K562 (cell line): ENCODE measurements at regions not wholly inside any gene's neighbourhood (a gene's known extent, or its start where the extent isn't known, plus 50 kb on each side); places are given as distances from the start of the nearest gene placed in this dataset.

Experiments
- ATAC-seq: fragments of 200-7000 bp; cut with Tn5 transposase; 3 replicates; pipeline ENCODE4 v1.9.1; 2020; ENCODE audit warnings: moderate library complexity
- BruUV-seq: library from RNA; stranded (reverse); fragments of 400-500 nt; replicated peaks from 2 replicates; lab custom pipeline; 2021; lab: Mats Ljungman, UMichigan
- CTCF ChIA-PET: fragments of 300-600 bp; formaldehyde crosslinking; extraction: SDS; loops from one replicate; lab custom pipeline; 2021; ENCODE audit warnings: low intra/inter-chr PET ratio; lab: Yijun Ruan, JAX
- POLR2A ChIA-PET: fragments of 300-600, 350-650 bp; sonication (Branson Sonifier 250); formaldehyde crosslinking; extraction: SDS; loops from one replicate; lab custom pipeline; 2021; ENCODE audit warnings: antibody characterized with exemption, inconsistent platforms; lab: Yijun Ruan, JAX
- DNase-seq, 4 experiments: peaks; one replicate each; pipeline versions ENCODE4 v3.0.0 to v3.0.0-alpha.2; 2011 to 2018; ENCODE audit warnings: low spot score in 3 of 4, mixed read lengths in 3 of 4; ENCODE audit errors: extremely low read depth in 1 of 4
- FAIRE-seq: peaks from 2 replicates; lab custom pipeline; 2011; peaks lifted over from hg19 to GRCh38; lab: Jason Lieb, UNC
- H2AFZ ChIP-seq: 2 replicates; pipeline ENCODE4 v1.6.0; 2011; ENCODE audit warnings: low read depth, low read length, control low read depth, inconsistent platforms
- H3K27ac ChIP-seq: fragments of 200-600 bp; 3 replicates; pipeline ENCODE4 v1.8.0; 2011; ENCODE audit warnings: low read depth, mild to moderate bottlenecking, control low read depth, inconsistent platforms, low read length, moderate library complexity, mixed read lengths; ENCODE audit errors: extremely low read depth
- H3K27me3 ChIP-seq, 2 experiments: fragments of 300-600 bp in 1 of 2; 2 replicates in 1 of 2; 3 replicates in 1 of 2; pipeline versions ENCODE4 v1.6.0 to v1.8.0; 2011; ENCODE audit warnings: inconsistent platforms in 2 of 2, low read length in 2 of 2, mild to moderate bottlenecking in 1 of 2, mixed read lengths in 1 of 2, moderate library complexity in 1 of 2; ENCODE audit not compliant: control insufficient read depth in 2 of 2, insufficient read depth in 2 of 2
- H3K36me3 ChIP-seq: fragments of 300-600 bp; 3 replicates; pipeline ENCODE4 v1.8.0; 2011; ENCODE audit warnings: mild to moderate bottlenecking, low read length, inconsistent platforms; ENCODE audit not compliant: control insufficient read depth, insufficient read depth
- H3K4me1 ChIP-seq, 2 experiments: fragments of 200-600 bp in 1 of 2; replicated peaks in 1 of 2; 2 replicates in 1 of 2; 3 replicates in 1 of 2; pipeline versions ENCODE4 v1.5.1 to v1.8.0; 2011; ENCODE audit warnings: inconsistent platforms in 2 of 2, low read length in 2 of 2, mild to moderate bottlenecking in 1 of 2, mixed read lengths in 1 of 2, moderate library complexity in 1 of 2; ENCODE audit not compliant: control insufficient read depth in 2 of 2, insufficient read depth in 2 of 2
- H3K4me2 ChIP-seq: 2 replicates; pipeline ENCODE4 v1.6.1; 2011; ENCODE audit warnings: low read length, control low read depth, inconsistent platforms, mixed read lengths; ENCODE audit not compliant: insufficient read depth
- H3K4me3 ChIP-seq: fragments of 200-600 bp; sonication (generic), shearing (Covaris generic); 2 replicates; pipeline ENCODE4 v1.5.1; 2016; ENCODE audit warnings: control low read depth, inconsistent platforms
- H3K79me2 ChIP-seq: fragments of 200-600 bp; 3 replicates; pipeline ENCODE4 v1.8.0; 2011; ENCODE audit warnings: low read length, inconsistent platforms; ENCODE audit not compliant: control insufficient read depth, insufficient read depth
- H3K9ac ChIP-seq, 2 experiments: 2 replicates each; pipeline versions ENCODE4 v1.6.0 to v1.6.1; 2011; ENCODE audit warnings: low read depth in 2 of 2, low read length in 2 of 2, control low read depth in 1 of 2, inconsistent platforms in 1 of 2, mild to moderate bottlenecking in 1 of 2, mixed read lengths in 1 of 2; ENCODE audit not compliant: insufficient read depth in 1 of 2
- H3K9me1 ChIP-seq: one replicate; pipeline ENCODE4 v1.6.0; 2011; ENCODE audit warnings: inconsistent platforms, mild to moderate bottlenecking, low read length, moderate library complexity; ENCODE audit not compliant: control insufficient read depth, insufficient read depth
- H3K9me3 ChIP-seq: replicated peaks from 2 replicates; pipeline ENCODE4 v1.5.1; 2011; ENCODE audit warnings: low read depth, low read length, inconsistent platforms; ENCODE audit not compliant: control insufficient read depth, insufficient read depth
- H4K20me1 ChIP-seq: replicated peaks from 2 replicates; pipeline ENCODE4 v1.6.1; 2011; ENCODE audit warnings: low read length, inconsistent platforms, mixed read lengths; ENCODE audit not compliant: control insufficient read depth, insufficient read depth
- ARID1B ChIP-seq: fragments of 450-650 bp; IDR thresholded peaks from 2 replicates; pipeline ENCODE4 v1.6.1; 2016; ENCODE audit warnings: antibody characterized with exemption, mild to moderate bottlenecking, inconsistent platforms
- BHLHE40 ChIP-seq: IDR thresholded peaks from 2 replicates; pipeline ENCODE4 v1.6.1; 2011; ENCODE audit warnings: low read length, improper control_type of control experiment
- CBFB ChIP-seq: sonication (generic); formaldehyde crosslinking; IDR thresholded peaks from 2 replicates; pipeline ENCODE4 v1.4.0; 2020; ENCODE audit warnings: mild to moderate bottlenecking, missing genetic modification reagents
- CSDE1 ChIP-seq, 2 experiments: fragments of 450-650 bp; IDR thresholded peaks; 2 replicates each; pipeline ENCODE4 v1.6.1; 2016; ENCODE audit warnings: mild to moderate bottlenecking in 1 of 2
- FOXA3 ChIP-seq, 2 experiments: fragments of 450-650 bp in 1 of 2; sonication (generic) in 1 of 2; formaldehyde crosslinking; IDR thresholded peaks in 1 of 2; conservative IDR thresholded peaks in 1 of 2; 2 replicates each; pipeline versions ENCODE4 v1.4.0 to v1.8.0; 2020 to 2022; ENCODE audit warnings: mild to moderate bottlenecking in 2 of 2, missing genetic modification reagents in 1 of 2
- GATA2 ChIP-seq: sonication (generic); formaldehyde crosslinking; IDR thresholded peaks from 2 replicates; pipeline ENCODE4 v1.4.0; 2020; ENCODE audit warnings: mild to moderate bottlenecking, missing genetic modification reagents
- NFIX ChIP-seq: fragments of 250-450 bp; sonication (Bioruptor Pico); IDR thresholded peaks from 2 replicates; pipeline ENCODE4 v1.4.0; 2020; ENCODE audit warnings: low read depth, mild to moderate bottlenecking, moderate library complexity
- SPI1 ChIP-seq: IDR thresholded peaks from 2 replicates; pipeline ENCODE4 v1.6.1; 2011; ENCODE audit warnings: low read depth, low read length, control low read depth, borderline replicate concordance
- TFAM ChIP-seq: fragments of 250-450 bp; sonication (Bioruptor Pico); conservative IDR thresholded peaks from 2 replicates; pipeline ENCODE4 v1.5.0; 2021; ENCODE audit warnings: mild to moderate bottlenecking, moderate library complexity
- YY1 ChIP-seq, 3 experiments: IDR thresholded peaks; 2 replicates each; pipeline ENCODE4 v1.6.1; 2011; ENCODE audit warnings: low read length in 2 of 3, mild to moderate bottlenecking in 2 of 3, moderate library complexity in 2 of 3, borderline replicate concordance in 1 of 3, control low read depth in 1 of 3, low read depth in 1 of 3; ENCODE audit not compliant: insufficient read depth in 3 of 3, insufficient replicate concordance in 2 of 3, control insufficient read depth in 1 of 3, insufficient read length in 1 of 3; ENCODE audit errors: extremely low read depth in 1 of 3
- ZNF695 ChIP-seq: fragments of 450-650 bp; formaldehyde crosslinking; IDR thresholded peaks from 2 replicates; pipeline ENCODE4 v1.4.0; 2020; ENCODE audit warnings: mild to moderate bottlenecking, moderate library complexity
- ZNF696 ChIP-seq: fragments of 250-450 bp; sonication (Bioruptor Pico); conservative IDR thresholded peaks from 2 replicates; pipeline ENCODE4 v1.4.0; 2020; ENCODE audit warnings: mild to moderate bottlenecking, moderate library complexity
- ZZZ3 ChIP-seq: fragments of 450-650 bp; IDR thresholded peaks from 2 replicates; pipeline ENCODE4 v1.6.1; 2016; ENCODE audit warnings: antibody characterized with exemption, mild to moderate bottlenecking, moderate library complexity
- WGBS: fragments of 100-300 bp; shearing (Covaris generic); methylation state at CpG from one replicate; pipeline ENCODE4 v1.1.6; 2016; ENCODE audit warnings: low coverage, mixed read lengths; ENCODE audit not compliant: insufficient coverage; ENCODE audit errors: missing lambda C conversion rate; 5-methylcytosine and 5-hydroxymethylcytosine counted together
- in situ Hi-C: fragments of 300-500 bp; cut with MboI; formaldehyde crosslinking; loops from 4 replicates; pipeline ENCODE4 v1.15.0; 2018; ENCODE audit warnings: inconsistent platforms, mixed read lengths
- intact Hi-C: fragments of 100-400 bp; cut with micrococcal nuclease; formaldehyde crosslinking; loops from 2 replicates; pipeline ENCODE4 v1.14.2; 2022
- TF ChIP-seq, protein P1 (sequence below): sonication (generic); formaldehyde crosslinking; IDR thresholded peaks from 2 replicates; pipeline ENCODE4 v1.9.0; 2022; ENCODE audit warnings: mild to moderate bottlenecking, missing genetic modification reagents
- TF ChIP-seq, protein P2 (sequence below): sonication (generic); formaldehyde crosslinking; IDR thresholded peaks from 2 replicates; pipeline ENCODE4 v1.8.0; 2022; ENCODE audit warnings: mild to moderate bottlenecking, missing genetic modification reagents
- TF ChIP-seq, protein P3 (sequence below): fragments of 450-650 bp; conservative IDR thresholded peaks from 2 replicates; pipeline ENCODE4 v1.6.1; 2016; ENCODE audit warnings: missing genetic modification characterization, low read depth, mild to moderate bottlenecking, control low read depth, missing compliant biosample characterization
- TF ChIP-seq, protein P4 (sequence below): fragments of 150-350 bp; IDR thresholded peaks from 2 replicates; pipeline ENCODE4 v1.6.1; 2014; ENCODE audit warnings: low read depth, mild to moderate bottlenecking, low read length, borderline replicate concordance

DNA sequence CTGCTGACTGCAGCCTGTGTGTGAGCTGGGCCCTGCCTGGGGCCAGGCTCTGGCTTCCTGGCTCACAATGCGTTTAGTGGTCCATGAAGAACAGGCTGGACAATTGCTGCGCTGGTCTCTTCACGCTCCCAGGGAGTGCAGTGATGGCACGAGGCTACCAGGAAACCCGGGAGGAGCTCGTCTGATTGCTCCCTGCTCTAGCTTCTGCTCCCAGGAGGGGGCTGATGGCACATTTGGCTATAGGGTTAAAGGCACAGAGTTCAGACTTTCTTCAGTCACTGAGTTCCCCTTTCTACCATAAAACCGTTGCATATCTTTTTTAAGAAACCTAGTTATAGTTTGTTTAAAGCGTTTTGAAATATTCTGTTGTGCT lies 60.1 kb downstream of the KCNF1 start:
- no peak overlapping the region for H3K27ac ChIP-seq
- no peaks in the 10 kb centered on the region for H3K9me3 ChIP-seq
- H3K4me2 ChIP-seq, result no peak overlapping the region
- no peak for DNase-seq
- no peaks in the 10 kb centered on the region for H3K4me1 ChIP-seq
- no TSS peak for BruUV-seq
- H3K4me3 ChIP-seq, result no peak overlapping the region
- H3K9me1 ChIP-seq, result no peaks in the 10 kb centered on the region
- in situ Hi-C loops, result no loop called here
- FAIRE-seq, result no peak
- H3K27me3 ChIP-seq, result peaks cover 9 to 47% of the 10 kb centered on the region in 2 experiments
- no peaks in the 10 kb centered on the region for H3K79me2 ChIP-seq
- 0% methylated on average over 8 of the region's 8 CpGs for WGBS
- no peaks in the 10 kb centered on the region for H4K20me1 ChIP-seq
- H3K9ac ChIP-seq, result no peak overlapping the region
- TF ChIP-seq, protein P1, sequence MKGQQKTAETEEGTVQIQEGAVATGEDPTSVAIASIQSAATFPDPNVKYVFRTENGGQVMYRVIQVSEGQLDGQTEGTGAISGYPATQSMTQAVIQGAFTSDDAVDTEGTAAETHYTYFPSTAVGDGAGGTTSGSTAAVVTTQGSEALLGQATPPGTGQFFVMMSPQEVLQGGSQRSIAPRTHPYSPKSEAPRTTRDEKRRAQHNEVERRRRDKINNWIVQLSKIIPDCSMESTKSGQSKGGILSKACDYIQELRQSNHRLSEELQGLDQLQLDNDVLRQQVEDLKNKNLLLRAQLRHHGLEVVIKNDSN (CRISPR knock-in tag), result no peak
- no peak for TF ChIP-seq CBFB
- TF ChIP-seq SPI1, result no peak
- TF ChIP-seq YY1 (IDR thresholded peaks at IDR 0.05; ENCODE audit: borderline replicate concordance in 1 of 3, control insufficient read depth in 1 of 3, extremely low read depth in 1 of 3, insufficient read depth in 3 of 3, insufficient read length in 1 of 3, insufficient replicate concordance in 2 of 3, low read depth in 1 of 3, low read length in 2 of 3), result no peak
- TF ChIP-seq ZZZ3, result no peak
- TF ChIP-seq GATA2 (CRISPR knock-in tag), result no peak
- no peak for TF ChIP-seq TFAM (CRISPR knock-in tag)
- no peak for TF ChIP-seq CSDE1 (IDR thresholded peaks at IDR 0.05)
- no peak for TF ChIP-seq ZNF696 (CRISPR knock-in tag)
- TF ChIP-seq BHLHE40, result no peak
- TF ChIP-seq, protein P2, sequence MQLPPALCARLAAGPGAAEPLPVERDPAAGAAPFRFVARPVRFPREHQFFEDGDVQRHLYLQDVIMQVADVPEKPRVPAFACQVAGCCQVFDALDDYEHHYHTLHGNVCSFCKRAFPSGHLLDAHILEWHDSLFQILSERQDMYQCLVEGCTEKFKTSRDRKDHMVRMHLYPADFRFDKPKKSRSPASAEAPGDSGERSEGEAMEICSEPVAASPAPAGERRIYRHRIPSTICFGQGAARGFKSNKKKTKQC (CRISPR knock-in tag), result no peak
- no peak for TF ChIP-seq ARID1B
- TF ChIP-seq ZNF695 (CRISPR knock-in tag), result no peak
- TF ChIP-seq NFIX (CRISPR knock-in tag), result no peak
- TF ChIP-seq, protein P3, sequence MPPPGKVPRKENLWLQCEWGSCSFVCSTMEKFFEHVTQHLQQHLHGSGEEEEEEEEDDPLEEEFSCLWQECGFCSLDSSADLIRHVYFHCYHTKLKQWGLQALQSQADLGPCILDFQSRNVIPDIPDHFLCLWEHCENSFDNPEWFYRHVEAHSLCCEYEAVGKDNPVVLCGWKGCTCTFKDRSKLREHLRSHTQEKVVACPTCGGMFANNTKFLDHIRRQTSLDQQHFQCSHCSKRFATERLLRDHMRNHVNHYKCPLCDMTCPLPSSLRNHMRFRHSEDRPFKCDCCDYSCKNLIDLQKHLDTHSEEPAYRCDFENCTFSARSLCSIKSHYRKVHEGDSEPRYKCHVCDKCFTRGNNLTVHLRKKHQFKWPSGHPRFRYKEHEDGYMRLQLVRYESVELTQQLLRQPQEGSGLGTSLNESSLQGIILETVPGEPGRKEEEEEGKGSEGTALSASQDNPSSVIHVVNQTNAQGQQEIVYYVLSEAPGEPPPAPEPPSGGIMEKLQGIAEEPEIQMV (tag), result no peak
- TF ChIP-seq FOXA3 (CRISPR knock-in tag; conservative IDR thresholded peaks at IDR 0.05 in 1 of 2, IDR thresholded peaks at IDR 0.05 in 1 of 2), result no peak
- TF ChIP-seq, protein P4, sequence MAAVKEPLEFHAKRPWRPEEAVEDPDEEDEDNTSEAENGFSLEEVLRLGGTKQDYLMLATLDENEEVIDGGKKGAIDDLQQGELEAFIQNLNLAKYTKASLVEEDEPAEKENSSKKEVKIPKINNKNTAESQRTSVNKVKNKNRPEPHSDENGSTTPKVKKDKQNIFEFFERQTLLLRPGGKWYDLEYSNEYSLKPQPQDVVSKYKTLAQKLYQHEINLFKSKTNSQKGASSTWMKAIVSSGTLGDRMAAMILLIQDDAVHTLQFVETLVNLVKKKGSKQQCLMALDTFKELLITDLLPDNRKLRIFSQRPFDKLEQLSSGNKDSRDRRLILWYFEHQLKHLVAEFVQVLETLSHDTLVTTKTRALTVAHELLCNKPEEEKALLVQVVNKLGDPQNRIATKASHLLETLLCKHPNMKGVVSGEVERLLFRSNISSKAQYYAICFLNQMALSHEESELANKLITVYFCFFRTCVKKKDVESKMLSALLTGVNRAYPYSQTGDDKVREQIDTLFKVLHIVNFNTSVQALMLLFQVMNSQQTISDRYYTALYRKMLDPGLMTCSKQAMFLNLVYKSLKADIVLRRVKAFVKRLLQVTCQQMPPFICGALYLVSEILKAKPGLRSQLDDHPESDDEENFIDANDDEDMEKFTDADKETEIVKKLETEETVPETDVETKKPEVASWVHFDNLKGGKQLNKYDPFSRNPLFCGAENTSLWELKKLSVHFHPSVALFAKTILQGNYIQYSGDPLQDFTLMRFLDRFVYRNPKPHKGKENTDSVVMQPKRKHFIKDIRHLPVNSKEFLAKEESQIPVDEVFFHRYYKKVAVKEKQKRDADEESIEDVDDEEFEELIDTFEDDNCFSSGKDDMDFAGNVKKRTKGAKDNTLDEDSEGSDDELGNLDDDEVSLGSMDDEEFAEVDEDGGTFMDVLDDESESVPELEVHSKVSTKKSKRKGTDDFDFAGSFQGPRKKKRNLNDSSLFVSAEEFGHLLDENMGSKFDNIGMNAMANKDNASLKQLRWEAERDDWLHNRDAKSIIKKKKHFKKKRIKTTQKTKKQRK, result no peak
- TF ChIP-seq, all 486 proteins: peak for 0
- CTCF ChIA-PET, result no interaction called here
- POLR2A ChIA-PET, result interaction anchor here (0.6 kb wide), 1 partner anchor 9 kb away, joined by 4 read pairs; no protein-coding TSS in a partner anchor
- ATAC-seq, result no peak; the same call in 2 of the 3 replicates
- intact Hi-C loops, result loop anchor here (10.0 kb wide), 1 partner anchor 153 kb away; no protein-coding TSS in a partner anchor
- Histone ChIP-seq H2AFZ (no peak overlapping the region), H3K36me3 (no peaks in the 10 kb centered on the region)
